ENCODE measurements at regions not wholly inside any gene's neighbourhood (a gene's known extent, or its start where the extent isn't known, plus 50 kb on each side); places are given as distances from the start of the nearest gene placed in this dataset.

DNA sequence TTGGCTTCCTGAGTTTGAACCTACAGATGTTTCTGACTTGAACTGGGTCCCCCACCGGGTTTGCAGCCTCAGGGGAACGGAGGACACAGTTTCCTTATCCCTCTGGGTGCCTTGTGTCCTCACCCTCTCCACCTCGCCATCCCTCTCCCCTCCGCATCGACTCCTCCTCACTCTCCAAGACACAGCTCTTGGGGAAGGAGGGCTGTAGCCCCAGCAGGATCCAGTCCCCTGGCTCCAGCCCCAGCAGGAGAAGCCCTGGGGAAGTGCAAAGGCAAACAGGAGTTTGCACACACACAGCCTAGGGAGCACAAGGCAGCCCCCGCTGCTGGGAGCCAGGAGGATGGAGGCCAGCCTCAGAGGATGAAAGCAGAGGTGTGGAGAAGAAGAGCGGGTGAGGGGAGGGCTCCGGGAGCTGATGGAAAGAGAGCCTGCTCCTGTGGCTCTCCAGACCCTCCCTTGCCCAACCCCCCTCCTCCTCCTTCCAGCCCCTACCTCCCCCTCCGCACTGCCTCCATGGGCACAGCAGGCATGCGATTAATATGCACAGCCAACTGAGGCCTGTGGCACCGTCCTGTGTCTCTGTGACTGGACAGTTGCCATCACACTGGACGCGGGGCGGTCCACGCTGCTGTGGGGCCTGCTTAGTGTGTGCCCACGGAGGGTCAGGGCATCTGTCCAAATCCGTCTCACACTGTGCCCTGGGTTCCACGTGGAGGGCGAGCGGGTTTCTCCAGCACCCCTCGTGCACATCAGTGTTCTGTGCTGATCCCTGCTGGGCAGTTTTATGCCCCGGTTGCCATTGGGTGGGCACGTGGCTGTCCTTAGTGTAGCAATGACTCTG is 193.7 kb upstream of the DIO3 start:
- TF ChIP-seq EZH2phosphoT487 (IDR thresholded peaks at IDR 0.05; ENCODE audit: insufficient read depth, low read depth) (no peak), EZH2 (IDR thresholded peaks at IDR 0.05; ENCODE audit: insufficient read depth, poor library complexity, severe bottlenecking) (no peak)
- H3K4me3 ChIP-seq: no peak overlapping the region

DNA sequence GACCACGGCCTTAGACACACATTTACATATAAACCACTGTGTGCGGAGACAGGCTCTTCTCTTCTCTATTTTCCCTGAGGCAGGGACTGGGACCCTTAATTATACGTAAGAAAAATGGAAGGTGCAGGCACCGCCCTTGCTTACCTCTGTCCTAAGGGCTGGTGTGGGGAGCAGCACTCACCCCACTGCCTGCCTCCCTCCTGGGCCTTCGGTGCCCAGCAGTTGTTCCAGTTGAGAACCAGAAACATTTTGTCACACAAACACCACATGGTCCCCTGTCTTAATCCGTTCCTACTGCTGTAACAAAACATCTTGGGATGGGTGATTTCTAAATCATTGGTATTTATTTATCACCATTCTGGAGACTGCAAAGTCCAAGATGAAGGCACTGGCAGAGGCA is 192.7 kb upstream of the DIO3 start:
- Histone ChIP-seq H2AFZ (no peak overlapping the region), H3K4me2 (ENCODE audit: unreplicated experiment) (no peak overlapping the region), H3K27ac (no peak overlapping the region), H3K9ac (no peak overlapping the region), H3K27me3 (replicated peaks; ENCODE audit: insufficient read depth) (peaks cover 27% of the 10 kb centered on the region), H3K36me3 (ENCODE audit: low read depth) (no peaks in the 10 kb centered on the region), H3F3A (ENCODE audit: insufficient read depth) (no peaks in the 10 kb centered on the region), H3K4me3 (no peak overlapping the region), H3K9me3 (ENCODE audit: low read depth) (no peaks in the 10 kb centered on the region), H3K9me2 (ENCODE audit: insufficient read depth) (no peaks in the 10 kb centered on the region), H4K20me1 (ENCODE audit: insufficient read depth) (no peaks in the 10 kb centered on the region), H3K79me2 (ENCODE audit: insufficient read depth) (no peaks in the 10 kb centered on the region), H3K4me1 (ENCODE audit: insufficient read depth) (no peaks in the 10 kb centered on the region)
- in situ Hi-C loops (cut with MboI): no loop called here
- TF ChIP-seq EZH2phosphoT487 (IDR thresholded peaks at IDR 0.05; ENCODE audit: insufficient read depth, low read depth) (no peak), EZH2 (IDR thresholded peaks at IDR 0.05; ENCODE audit: insufficient read depth, poor library complexity, severe bottlenecking) (no peak)
- DNase-seq: no peak
- 47 to 50% methylated on average over 6 of the region's 6 CpGs for WGBS, 2 experiments (ENCODE audit: low coverage in 1 of 2, low lambda C conversion rate in 2 of 2, missing lambda C conversion rate in 2 of 2)

More for the DNA sequence above, 193.7 kb upstream of the DIO3 start:
- H3K9me2 ChIP-seq (ENCODE audit: insufficient read depth): no peaks in the 10 kb centered on the region
- no peak overlapping the region for H3K9ac ChIP-seq
- WGBS, 2 experiments (ENCODE audit: low coverage in 1 of 2, low lambda C conversion rate in 2 of 2, missing lambda C conversion rate in 2 of 2): 69 to 71% methylated on average over 21 to 23 of the region's 23 CpGs
- H3K36me3 ChIP-seq (ENCODE audit: low read depth): no peaks in the 10 kb centered on the region
- no peaks in the 10 kb centered on the region for H3K79me2 ChIP-seq (ENCODE audit: insufficient read depth)
- H4K20me1 ChIP-seq (ENCODE audit: insufficient read depth): no peaks in the 10 kb centered on the region
- H3K4me2 ChIP-seq (ENCODE audit: unreplicated experiment): no peak overlapping the region
- H3K9me3 ChIP-seq (ENCODE audit: low read depth): no peaks in the 10 kb centered on the region
- no peaks in the 10 kb centered on the region for H3K4me1 ChIP-seq (ENCODE audit: insufficient read depth)
- H3K27me3 ChIP-seq (replicated peaks; ENCODE audit: insufficient read depth): peaks cover 27% of the 10 kb centered on the region
- in situ Hi-C loops (cut with MboI): no loop called here
- no peak for DNase-seq
- H3F3A ChIP-seq (ENCODE audit: insufficient read depth): no peaks in the 10 kb centered on the region
- no peak overlapping the region for H3K27ac ChIP-seq
- no peak overlapping the region for H2AFZ ChIP-seq

DNA sequence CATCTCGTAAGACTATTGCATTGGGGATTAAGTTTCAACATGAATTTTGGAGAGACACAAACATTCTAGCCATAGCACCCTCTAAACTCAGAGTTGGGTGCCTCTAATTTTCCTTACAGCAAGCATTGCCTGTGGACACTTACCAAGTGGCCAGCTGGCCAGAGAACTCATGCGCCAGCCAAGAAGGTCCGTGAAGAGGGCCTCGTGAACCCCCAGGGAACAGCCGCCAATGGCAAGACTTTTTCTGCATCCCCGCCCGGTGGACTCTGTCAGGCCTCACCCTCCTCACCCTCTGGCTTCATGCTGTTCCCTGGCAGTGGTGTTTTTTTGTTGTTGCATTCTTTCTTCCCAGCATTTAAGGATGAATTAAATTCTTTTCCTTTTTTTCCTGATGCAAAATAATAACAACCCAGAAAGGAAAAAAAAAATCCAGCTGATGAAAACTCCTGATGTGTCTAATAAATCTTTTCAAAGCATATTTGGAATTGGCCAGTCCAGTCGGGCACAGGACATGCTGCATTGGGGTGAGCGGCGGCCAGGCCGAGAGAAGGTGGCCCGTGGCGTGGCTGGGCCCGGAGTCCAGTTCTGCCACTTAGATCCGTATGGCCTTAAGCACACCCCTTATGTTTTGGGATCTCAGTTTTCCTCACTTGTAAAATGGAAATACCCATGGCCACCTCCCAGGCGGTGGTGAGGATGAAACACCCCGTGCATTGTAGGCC is 191.9 kb upstream of the DIO3 start:
- WGBS, 2 experiments (ENCODE audit: low coverage in 1 of 2, low lambda C conversion rate in 2 of 2, missing lambda C conversion rate in 2 of 2): 54 to 56% methylated on average over 17 of the region's 17 CpGs
- in situ Hi-C loops (cut with MboI): no loop called here
- Histone ChIP-seq H3K79me2 (ENCODE audit: insufficient read depth) (no peaks in the 10 kb centered on the region), H4K20me1 (ENCODE audit: insufficient read depth) (no peaks in the 10 kb centered on the region), H3F3A (ENCODE audit: insufficient read depth) (no peaks in the 10 kb centered on the region), H3K36me3 (ENCODE audit: low read depth) (no peaks in the 10 kb centered on the region), H3K27me3 (replicated peaks; ENCODE audit: insufficient read depth) (peaks cover 21% of the 10 kb centered on the region), H3K4me3 (no peak overlapping the region), H3K4me2 (ENCODE audit: unreplicated experiment) (no peak overlapping the region), H2AFZ (no peak overlapping the region), H3K9ac (no peak overlapping the region), H3K4me1 (ENCODE audit: insufficient read depth) (no peaks in the 10 kb centered on the region), H3K9me2 (ENCODE audit: insufficient read depth) (no peaks in the 10 kb centered on the region), H3K27ac (no peak overlapping the region), H3K9me3 (ENCODE audit: low read depth) (no peaks in the 10 kb centered on the region)
- no peak for DNase-seq
- TF ChIP-seq EZH2 (IDR thresholded peaks at IDR 0.05; ENCODE audit: insufficient read depth, poor library complexity, severe bottlenecking): no peak
- TF ChIP-seq EZH2phosphoT487 (IDR thresholded peaks at IDR 0.05; ENCODE audit: insufficient read depth, low read depth): no peak

DNA sequence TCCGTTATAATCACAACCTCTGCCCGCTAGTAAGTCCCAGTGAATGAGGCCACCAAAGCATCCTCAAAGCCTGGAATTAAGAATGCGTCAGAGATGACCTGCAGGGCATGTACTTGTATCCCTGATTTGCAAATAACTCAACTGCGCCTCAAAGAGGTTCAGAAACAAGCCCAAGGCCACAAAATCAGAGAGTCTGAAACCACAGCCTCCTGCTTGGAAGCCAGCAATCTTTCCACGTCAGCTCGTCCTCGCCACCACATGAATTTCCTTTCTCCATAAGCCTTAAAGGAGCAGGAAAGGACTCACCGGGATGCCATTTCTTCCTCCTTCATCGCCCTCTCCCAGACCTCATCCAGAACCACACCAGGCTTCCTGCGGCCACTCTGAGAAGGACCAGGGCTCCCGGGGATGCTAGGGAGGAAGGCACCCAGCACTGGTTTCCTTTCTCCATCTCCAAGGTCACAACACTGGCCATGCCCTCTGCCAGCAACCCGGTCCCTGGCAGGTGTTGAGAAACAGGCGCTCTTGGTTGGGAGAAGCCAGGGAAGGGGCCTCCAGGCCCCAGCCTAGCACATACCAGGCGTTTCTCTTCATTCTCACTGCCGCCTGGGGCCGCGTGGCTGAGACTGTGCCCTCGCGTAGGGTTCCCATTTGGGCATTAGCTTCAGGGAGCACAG is 191.2 kb upstream of the DIO3 start:
- no peaks in the 10 kb centered on the region for H3K4me1 ChIP-seq (ENCODE audit: insufficient read depth)

More for the DNA sequence above, 191.2 kb upstream of the DIO3 start:
- Histone ChIP-seq H3K9ac (no peak overlapping the region), H3K4me2 (ENCODE audit: unreplicated experiment) (no peak overlapping the region), H3K4me3 (no peak overlapping the region), H2AFZ (no peak overlapping the region), H4K20me1 (ENCODE audit: insufficient read depth) (no peaks in the 10 kb centered on the region), H3K79me2 (ENCODE audit: insufficient read depth) (no peaks in the 10 kb centered on the region), H3K9me2 (ENCODE audit: insufficient read depth) (no peaks in the 10 kb centered on the region), H3K36me3 (ENCODE audit: low read depth) (no peaks in the 10 kb centered on the region), H3K27ac (no peak overlapping the region), H3K27me3 (replicated peaks; ENCODE audit: insufficient read depth) (peaks cover 14% of the 10 kb centered on the region), H3F3A (ENCODE audit: insufficient read depth) (no peaks in the 10 kb centered on the region), H3K9me3 (ENCODE audit: low read depth) (no peaks in the 10 kb centered on the region)
- no peak for TF ChIP-seq EZH2phosphoT487 (IDR thresholded peaks at IDR 0.05; ENCODE audit: insufficient read depth, low read depth)
- no peak for TF ChIP-seq EZH2 (IDR thresholded peaks at IDR 0.05; ENCODE audit: insufficient read depth, poor library complexity, severe bottlenecking)
- DNase-seq: no peak
- WGBS, 2 experiments (ENCODE audit: low coverage in 1 of 2, low lambda C conversion rate in 2 of 2, missing lambda C conversion rate in 2 of 2): 68 to 70% methylated on average over 19 of the region's 19 CpGs
- in situ Hi-C loops (cut with MboI): no loop called here
